ENCODE measurements at regions not wholly inside any gene's neighbourhood (a gene's known extent, or its start where the extent isn't known, plus 50 kb on each side); places are given as distances from the start of the nearest gene placed in this dataset.
"Not testable (repeated sequence)": the region's sequence is repeated elsewhere in the genome, so short reads cannot be mapped to it uniquely, and the experiment has no call there.

DNA sequence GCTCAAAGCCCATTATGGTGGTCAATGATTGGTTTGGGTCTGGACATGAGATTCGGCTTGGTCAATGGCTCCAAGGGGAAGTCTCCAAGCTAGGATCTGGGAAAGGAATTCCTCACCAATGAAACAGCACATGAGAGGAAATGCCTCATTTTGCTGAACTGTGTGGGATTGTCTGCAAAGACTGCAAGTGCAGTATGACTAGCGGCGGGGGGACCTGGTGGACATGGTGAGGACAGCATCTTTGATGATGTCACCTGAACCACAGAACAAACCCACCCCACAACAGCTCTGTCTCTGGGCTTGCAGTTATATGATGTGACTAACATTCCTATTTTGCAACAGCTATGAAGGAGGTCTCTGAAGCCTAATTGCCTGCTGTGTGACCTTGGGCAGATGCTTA, 50.6 kb upstream of the NKD1 start:
- ChIA-PET POLR2A (no interaction called here), CTCF (no interaction called here)

- ChIA-PET CTCF (no interaction called here), POLR2A (no interaction called here)
Observed at GRCh38 chr16:50496990-50497389, 51.2 kb upstream of the NKD1 start.

- CTCF ChIA-PET, result no interaction called here
- POLR2A ChIA-PET, result no interaction called here
Observed at GRCh38 chr16:50495673-50496072, 52.5 kb upstream of the NKD1 start.

DNA sequence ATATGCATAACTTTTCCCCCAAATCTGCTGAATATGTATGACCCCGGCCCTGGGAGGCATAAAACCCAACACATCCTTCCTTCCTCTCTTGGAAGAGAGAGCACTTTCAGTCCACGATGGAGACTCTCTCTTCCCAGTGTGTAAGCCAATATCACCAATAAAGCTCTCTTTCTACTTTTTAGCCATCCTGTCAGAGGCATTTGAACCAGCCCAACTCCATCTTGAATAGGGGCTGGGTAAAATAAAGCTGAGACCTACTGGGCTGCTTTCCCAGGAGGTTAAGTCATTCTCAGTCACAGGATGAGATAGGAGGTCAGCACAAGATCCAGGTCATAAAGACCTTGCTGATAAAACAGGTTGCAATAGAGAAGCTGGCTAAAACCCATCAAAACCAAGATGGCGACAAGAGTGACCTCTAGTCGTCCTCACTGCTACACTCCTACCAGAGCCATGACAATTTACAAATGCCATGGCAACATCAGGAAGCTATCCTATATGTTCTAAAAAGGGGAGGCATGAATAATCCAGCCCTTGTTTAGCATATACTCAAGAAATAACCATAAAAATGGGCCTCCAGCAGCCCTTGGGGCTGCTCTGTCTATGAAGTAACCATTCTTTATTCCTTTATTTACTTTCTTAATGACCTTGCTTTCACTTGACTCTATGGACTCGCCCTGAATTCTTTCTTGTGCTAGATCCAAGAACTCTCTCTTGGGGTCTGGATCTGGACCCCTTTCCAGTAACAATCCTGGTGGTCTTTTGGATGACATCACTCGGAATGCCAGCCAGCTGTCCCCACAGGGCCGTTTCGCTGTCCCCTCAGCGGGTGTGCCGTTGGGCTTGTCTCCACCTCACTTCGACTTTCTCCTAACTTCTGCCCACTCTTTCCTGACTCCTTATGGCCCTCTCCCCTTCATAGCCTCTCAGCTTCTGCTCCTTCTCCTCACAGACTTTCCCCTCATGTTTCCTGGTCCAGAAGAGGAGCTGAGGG, 53.4 kb upstream of the NKD1 start:
- ChIA-PET CTCF (no interaction called here), POLR2A (no interaction called here)

- ChIA-PET CTCF (no interaction called here), POLR2A (no interaction called here)
Observed at GRCh38 chr16:50491516-50491915, 56.7 kb upstream of the NKD1 start.

DNA sequence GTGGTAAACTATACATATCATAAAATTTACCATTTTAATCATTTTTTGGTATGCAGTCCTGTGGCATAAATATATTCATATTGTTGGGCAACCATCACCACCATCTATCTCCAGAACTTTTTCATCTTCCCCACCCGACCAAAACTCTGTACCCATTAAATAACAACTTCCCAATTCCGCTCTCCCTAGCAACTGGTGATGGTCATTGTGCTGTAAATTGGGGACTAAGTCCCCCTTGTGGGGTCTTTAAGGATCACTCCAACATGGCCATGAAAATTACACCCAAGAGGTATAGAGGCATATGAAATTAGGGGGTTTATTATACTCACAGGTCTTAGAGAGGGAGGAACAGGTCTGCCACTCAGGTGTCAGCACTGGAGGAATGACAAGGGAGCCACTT, 57.4 kb upstream of the NKD1 start:
- ChIA-PET CTCF (no interaction called here), POLR2A (no interaction called here)

GRCh38 chr16:50489182-50489581, 59.0 kb upstream of the NKD1 start:
- ChIA-PET POLR2A (no interaction called here), CTCF (no interaction called here)

GRCh38 chr16:50487528-50487927, 60.7 kb upstream of the NKD1 start:
- CTCF ChIA-PET, result no interaction called here
- POLR2A ChIA-PET, result no interaction called here

DNA sequence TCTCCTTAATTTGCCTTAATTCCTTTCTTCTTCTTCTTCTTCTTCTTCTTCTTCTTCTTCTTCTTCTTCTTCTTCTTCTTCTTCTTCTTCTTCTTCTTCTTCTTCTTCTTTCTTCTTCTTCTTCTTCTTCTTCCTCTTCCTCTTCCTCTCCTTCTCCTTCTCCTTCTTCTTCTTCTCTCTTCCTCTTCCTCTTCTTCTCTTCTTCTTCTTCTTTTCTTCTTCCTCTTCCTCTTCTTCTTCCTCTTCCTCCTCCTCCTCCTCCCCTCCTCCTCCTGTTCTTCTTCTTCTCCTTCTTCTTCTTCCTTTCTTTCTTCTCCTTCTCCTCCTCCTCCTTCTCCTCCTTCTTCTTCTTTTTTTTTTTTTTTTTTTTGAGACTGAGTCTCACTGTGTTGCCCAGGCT, 62.0 kb upstream of the NKD1 start:
- POLR2A ChIA-PET, CTCF ChIA-PET: not testable (repeated sequence)

DNA sequence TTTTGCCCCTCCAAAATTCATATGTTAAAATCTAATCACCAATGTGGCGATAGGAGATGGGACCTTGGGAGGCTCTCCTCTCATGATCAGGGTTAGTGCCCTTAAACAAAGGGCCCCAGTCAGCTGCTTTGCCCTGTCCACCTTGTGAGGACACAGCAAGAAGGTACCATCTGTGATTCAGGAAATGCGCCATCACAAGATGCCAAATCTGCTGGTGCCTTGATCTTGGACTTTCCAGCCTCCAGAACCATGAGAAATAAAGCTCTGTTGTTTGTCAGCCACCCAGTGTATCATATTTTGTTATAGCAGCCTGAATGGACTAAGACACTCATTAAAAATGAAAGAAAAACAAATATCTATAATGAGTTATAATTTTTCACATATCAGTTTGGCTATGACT, 63.0 kb upstream of the NKD1 start:
- ChIA-PET POLR2A (no interaction called here), CTCF (no interaction called here)

- CTCF ChIA-PET, result interaction anchor here (0.7 kb wide), 2 partner anchors 59 to 1103 kb away, joined by 3 read pairs; no protein-coding TSS in a partner anchor
- POLR2A ChIA-PET, result no interaction called here
Observed at GRCh38 chr16:50482271-50482670, 65.9 kb upstream of the NKD1 start.

GRCh38 chr16:50480206-50480605, 68.0 kb upstream of the NKD1 start:
- CTCF ChIA-PET, result no interaction called here

DNA sequence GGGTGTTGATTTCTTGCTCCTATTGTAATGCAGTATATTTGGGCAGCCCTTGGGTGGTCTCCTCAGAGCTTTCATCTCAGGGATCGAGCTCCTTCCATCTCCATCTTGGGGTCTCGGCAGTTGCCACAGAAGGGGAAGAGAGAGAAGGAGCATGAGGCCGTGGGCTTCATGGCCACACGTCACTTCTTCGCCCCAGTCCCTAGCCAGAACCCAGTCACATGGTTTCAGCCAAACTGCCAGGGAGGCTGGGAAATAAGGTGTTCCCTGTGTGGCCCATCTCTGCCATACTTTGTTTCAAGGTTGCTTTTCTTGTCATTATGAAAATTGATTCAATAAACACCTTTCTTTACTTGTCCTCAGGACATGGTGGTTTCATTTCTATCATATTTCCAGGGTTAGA, 68.4 kb upstream of the NKD1 start:
- ChIA-PET CTCF (no interaction called here), POLR2A (no interaction called here)

More at GRCh38 chr16:50480206-50480605, 68.0 kb upstream of the NKD1 start:
- POLR2A ChIA-PET, result no interaction called here

DNA sequence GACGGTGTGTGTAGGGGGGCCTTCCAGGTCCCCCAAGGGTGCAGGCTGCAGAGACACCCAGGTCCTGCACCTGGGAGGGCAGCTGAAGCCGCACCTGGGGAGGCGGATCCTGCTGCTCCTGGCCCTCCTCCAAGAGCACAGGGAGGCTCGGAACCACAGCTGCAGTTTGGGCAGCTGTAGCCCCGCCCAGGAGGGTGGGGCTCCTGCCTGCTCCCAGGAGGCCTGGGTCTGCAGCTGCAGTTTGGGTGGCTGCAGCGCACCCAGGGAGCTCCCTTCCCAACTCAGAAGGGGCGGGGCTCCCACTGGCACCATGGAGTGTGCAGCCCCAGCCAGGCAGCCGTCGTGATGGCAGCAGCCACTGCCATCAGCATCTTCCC, 69.4 kb upstream of the NKD1 start:
- ChIA-PET CTCF (no interaction called here), POLR2A (no interaction called here)

DNA sequence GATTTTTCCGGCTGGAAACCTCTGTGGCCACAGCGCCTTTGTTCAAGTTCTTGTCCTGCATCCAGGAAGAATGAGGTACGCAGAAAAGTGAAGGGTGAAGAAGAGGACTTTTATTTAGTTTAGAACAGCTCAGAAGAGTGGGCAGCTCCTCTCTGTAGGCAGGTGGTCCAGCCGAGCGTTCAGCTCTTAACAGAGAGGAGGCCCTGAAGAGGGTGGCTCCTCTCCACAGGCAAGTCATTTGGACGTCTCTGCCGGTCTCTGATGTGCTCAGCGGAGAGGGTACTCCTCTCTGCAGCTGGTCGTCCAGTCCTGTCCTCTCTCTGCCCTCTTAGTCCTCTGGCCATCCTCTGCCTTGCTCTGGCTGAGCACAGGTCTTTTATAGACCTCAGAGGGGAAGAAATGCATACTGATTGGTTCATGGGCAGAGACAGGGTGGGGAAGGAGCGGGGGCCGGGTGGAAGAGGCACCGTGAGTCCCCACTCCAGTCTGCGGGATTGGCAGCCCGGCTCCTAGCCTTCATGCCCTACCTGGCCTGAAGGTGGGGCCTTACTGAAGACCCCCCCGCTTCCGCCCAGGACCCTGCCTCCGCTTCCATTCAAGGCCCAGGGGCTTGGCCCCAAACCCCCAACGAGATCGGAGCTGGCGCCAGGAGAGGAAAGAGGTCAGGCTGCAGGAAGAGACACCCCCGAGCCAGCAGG, 70.0 kb upstream of the NKD1 start:
- CTCF ChIA-PET, result no interaction called here
- POLR2A ChIA-PET, result no interaction called here

GRCh38 chr16:50476486-50477255, 71.5 kb upstream of the NKD1 start:
- ChIA-PET POLR2A (no interaction called here), CTCF (no interaction called here)

DNA sequence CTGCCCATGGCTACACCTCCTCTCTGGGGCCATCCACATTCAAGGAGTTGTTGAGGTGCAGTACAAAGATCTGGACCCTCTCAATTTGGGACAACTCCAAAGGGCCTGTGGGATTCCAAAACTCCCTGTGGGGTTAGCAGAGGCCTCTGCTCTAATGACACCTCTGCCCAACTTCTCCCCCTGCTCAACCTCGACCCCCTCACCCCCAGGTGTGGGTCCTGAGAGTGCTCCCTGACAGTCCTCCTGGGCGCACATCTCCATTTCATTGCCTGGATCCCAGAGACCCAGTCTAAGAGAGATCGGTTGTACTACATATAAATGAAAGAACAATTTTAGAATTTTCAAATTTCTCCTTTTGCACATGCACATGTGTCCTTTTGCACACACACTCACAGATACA, 73.0 kb upstream of the NKD1 start:
- ChIA-PET POLR2A (no interaction called here), CTCF (no interaction called here)

- POLR2A ChIA-PET, result no interaction called here
- CTCF ChIA-PET, result interaction anchor here (0.7 kb wide), 2 partner anchors 29 to 50 kb away, joined by 3 read pairs; no protein-coding TSS in a partner anchor
Observed at GRCh38 chr16:50474138-50474537, 74.1 kb upstream of the NKD1 start.

GRCh38 chr16:50473356-50473945, 74.7 kb upstream of the NKD1 start:
- POLR2A ChIA-PET, result no interaction called here
- CTCF ChIA-PET, result interaction anchor here (1.0 kb wide), 1 partner anchor 193 kb away, joined by 4 read pairs; no protein-coding TSS in a partner anchor

- ChIA-PET CTCF (interaction anchor here (1.0 kb wide), 1 partner anchor 194 kb away, joined by 4 read pairs; no protein-coding TSS in a partner anchor), POLR2A (no interaction called here)
Observed at GRCh38 chr16:50472472-50472871, 75.7 kb upstream of the NKD1 start.

Data from activated CD8-positive, alpha-beta memory T cell treated with anti-CD3 and anti-CD28 coated beads for 36 hours (primary cell).